Mesodermal cell (in vitro differentiated cells): ENCODE measurements at regions not wholly inside any gene's neighbourhood (a gene's known extent, or its start where the extent isn't known, plus 50 kb on each side); places are given as distances from the start of the nearest gene placed in this dataset.

ENCODE experiments used
- H3K27ac ChIP-seq: 2 replicates; pipeline ENCODE4 v1.7.0; 2013; ENCODE audit warnings: mild to moderate bottlenecking, low read depth, low read length, moderate library complexity; ENCODE audit not compliant: severe bottlenecking
- H3K36me3 ChIP-seq: 2 replicates; pipeline ENCODE4 v1.7.1; 2013; ENCODE audit warnings: mild to moderate bottlenecking, low read length, moderate library complexity; ENCODE audit not compliant: control insufficient read depth, insufficient read depth
- H3K4me1 ChIP-seq: one replicate; pipeline ENCODE4 v1.7.1; 2013; ENCODE audit warnings: mild to moderate bottlenecking, low read length; ENCODE audit not compliant: insufficient read depth, control insufficient read depth, poor library complexity, severe bottlenecking
- H3K4me3 ChIP-seq: 2 replicates; pipeline ENCODE4 v1.7.0; 2013; ENCODE audit warnings: low read length, control low read depth, mild to moderate bottlenecking; ENCODE audit not compliant: insufficient read depth, poor library complexity, severe bottlenecking; ENCODE audit errors: extremely low read depth
- H3K9me3 ChIP-seq: 2 replicates; pipeline ENCODE4 v1.7.1; 2013; ENCODE audit warnings: mild to moderate bottlenecking, low read length, moderate library complexity; ENCODE audit not compliant: control insufficient read depth
- WGBS, 2 experiments: methylation state at CpG; one replicate each; pipeline ENCODE4 v1.1.5; 2013; ENCODE audit warnings: missing lambda C conversion rate in 2 of 2; ENCODE audit not compliant: insufficient coverage in 2 of 2; 5-methylcytosine and 5-hydroxymethylcytosine counted together

DNA sequence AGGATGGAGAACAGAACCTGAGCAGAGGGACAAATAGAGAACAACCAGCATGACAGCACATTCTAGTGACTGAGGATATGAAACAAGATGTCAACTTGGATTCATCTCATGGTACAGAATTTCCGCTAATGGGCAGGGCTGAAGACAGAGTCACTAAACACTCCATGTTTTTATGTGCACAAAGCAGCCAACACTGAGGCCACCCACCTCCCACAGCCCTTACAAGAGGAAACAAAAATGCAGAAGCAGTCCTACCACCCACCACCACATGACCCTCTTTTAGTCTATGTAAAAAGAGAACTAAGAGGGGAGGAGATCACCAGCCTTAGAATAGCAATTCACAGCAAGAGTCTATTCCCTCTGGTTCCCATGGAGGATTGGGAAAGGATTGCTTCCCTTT lies 131.4 kb upstream of the UBE2E2 start:
- Histone ChIP-seq H3K4me3 (no peak overlapping the region), H3K9me3 (no peaks in the 10 kb centered on the region), H3K4me1 (peaks cover 6% of the 10 kb centered on the region), H3K36me3 (no peaks in the 10 kb centered on the region), H3K27ac (no peak overlapping the region)
- WGBS, 2 experiments: 83 to 100% methylated on average over 1 of the region's 1 CpG

DNA sequence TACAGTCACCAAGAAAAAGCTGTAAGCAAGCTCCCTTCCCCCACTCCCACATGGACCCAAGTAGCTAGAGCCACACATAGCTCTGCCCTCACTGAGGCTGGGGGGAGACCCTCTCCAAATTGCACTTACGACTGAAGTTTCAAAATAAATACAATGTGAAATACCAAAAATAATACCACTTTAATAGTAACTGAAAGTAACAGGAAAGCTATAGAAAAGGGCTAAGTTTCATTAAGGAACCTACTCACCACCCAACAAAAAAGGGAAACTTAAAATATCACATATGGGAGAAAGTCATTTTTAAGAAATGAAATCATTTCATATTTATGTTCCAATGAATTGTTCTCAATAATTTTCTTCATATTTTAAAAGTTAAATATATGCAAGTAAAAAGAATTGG lies 130.4 kb upstream of the UBE2E2 start:
- Histone ChIP-seq H3K4me1 (peaks cover 6% of the 10 kb centered on the region), H3K4me3 (no peak overlapping the region), H3K9me3 (no peaks in the 10 kb centered on the region), H3K36me3 (no peaks in the 10 kb centered on the region), H3K27ac (no peak overlapping the region)
- no CpG with 5 or more reads among the region's 1 CpG for WGBS, 2 experiments

DNA sequence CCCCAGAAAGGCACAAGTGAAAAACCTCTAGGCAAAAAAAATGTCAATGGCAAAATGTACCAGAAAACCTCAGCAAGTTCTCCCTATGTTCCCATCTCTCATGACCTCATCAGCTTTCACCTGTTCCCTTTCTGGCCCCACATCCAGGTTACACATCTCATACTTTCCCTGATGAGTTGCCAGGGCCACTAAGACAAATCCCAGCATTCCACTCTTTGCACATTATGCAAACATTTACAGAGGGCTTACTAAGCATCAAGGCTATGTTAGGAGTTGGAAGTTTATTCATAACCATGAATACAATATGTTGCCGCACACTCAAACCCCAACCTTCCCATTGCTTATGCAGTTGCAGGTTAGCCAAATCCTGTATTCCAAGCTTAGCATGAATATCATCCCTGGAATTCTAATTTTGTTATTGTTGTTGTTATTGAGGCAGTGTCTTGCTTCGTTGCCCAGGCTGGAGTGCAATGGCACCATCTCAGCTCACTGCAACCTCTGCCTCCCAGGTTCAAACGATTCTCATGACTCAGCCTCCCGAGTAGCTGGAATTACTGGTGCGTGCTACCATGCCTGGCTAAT lies 129.3 kb upstream of the UBE2E2 start:
- Histone ChIP-seq H3K36me3 (no peaks in the 10 kb centered on the region), H3K27ac (no peak overlapping the region), H3K4me1 (no peaks in the 10 kb centered on the region), H3K9me3 (no peaks in the 10 kb centered on the region), H3K4me3 (no peak overlapping the region)
- WGBS, 2 experiments: 100% methylated on average over 2 of the region's 5 CpGs; no CpG with 5 or more reads in 1 of the 2 experiments

GRCh38 chr3:23075496-23075895 lies 127.6 kb upstream of the UBE2E2 start:
- no peak overlapping the region for H3K27ac ChIP-seq
- no peaks in the 10 kb centered on the region for H3K4me1 ChIP-seq
- H3K9me3 ChIP-seq: no peaks in the 10 kb centered on the region
- H3K36me3 ChIP-seq: no peaks in the 10 kb centered on the region
- no peak overlapping the region for H3K4me3 ChIP-seq
- 100% methylated on average over 1 of the region's 2 CpGs; no CpG with 5 or more reads in 1 of the 2 experiments for WGBS, 2 experiments

DNA sequence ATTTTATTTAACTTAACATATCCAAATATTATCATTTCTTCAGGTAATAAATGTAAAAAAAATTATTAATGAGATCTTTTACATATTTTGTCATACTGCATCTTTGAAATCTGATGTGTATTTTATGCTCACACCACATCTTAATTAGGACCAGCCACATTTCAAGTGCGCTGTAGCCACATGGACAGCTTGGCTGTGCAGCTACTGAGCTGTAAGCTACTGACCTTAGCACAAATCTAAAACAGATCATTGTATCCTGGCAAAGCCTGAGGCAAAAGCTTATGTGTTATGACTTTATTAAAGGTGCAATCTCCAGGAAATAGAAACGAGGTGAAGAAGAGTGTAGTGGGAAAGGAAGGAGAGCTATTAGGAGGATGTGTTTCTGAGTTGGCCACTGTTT lies 126.7 kb upstream of the UBE2E2 start:
- Histone ChIP-seq H3K27ac (no peak overlapping the region), H3K4me3 (no peak overlapping the region), H3K9me3 (no peaks in the 10 kb centered on the region), H3K36me3 (no peaks in the 10 kb centered on the region), H3K4me1 (no peaks in the 10 kb centered on the region)
- 83% methylated on average over 1 of the region's 2 CpGs; no CpG with 5 or more reads in 1 of the 2 experiments for WGBS, 2 experiments

- Histone ChIP-seq H3K36me3 (no peaks in the 10 kb centered on the region), H3K9me3 (no peaks in the 10 kb centered on the region), H3K4me3 (no peak overlapping the region), H3K4me1 (no peaks in the 10 kb centered on the region), H3K27ac (no peak overlapping the region)
- 93% methylated on average over 3 to 4 of the region's 4 CpGs for WGBS, 2 experiments
Measured at GRCh38 chr3:23077126-23077525, 126.0 kb upstream of the UBE2E2 start.

GRCh38 chr3:23078735-23079134 lies 124.4 kb upstream of the UBE2E2 start:
- Histone ChIP-seq H3K27ac (no peak overlapping the region), H3K9me3 (no peaks in the 10 kb centered on the region), H3K4me1 (no peaks in the 10 kb centered on the region), H3K4me3 (no peak overlapping the region), H3K36me3 (no peaks in the 10 kb centered on the region)
- 79 to 87% methylated on average over 2 of the region's 6 CpGs for WGBS, 2 experiments

GRCh38 chr3:23079976-23080375 lies 123.2 kb upstream of the UBE2E2 start:
- no peak overlapping the region for H3K4me3 ChIP-seq
- no peaks in the 10 kb centered on the region for H3K4me1 ChIP-seq
- 80 to 81% methylated on average over 5 of the region's 7 CpGs for WGBS, 2 experiments
- H3K9me3 ChIP-seq: no peaks in the 10 kb centered on the region
- H3K27ac ChIP-seq: no peak overlapping the region
- no peaks in the 10 kb centered on the region for H3K36me3 ChIP-seq

- Histone ChIP-seq H3K4me1 (no peaks in the 10 kb centered on the region), H3K27ac (no peak overlapping the region), H3K36me3 (no peaks in the 10 kb centered on the region), H3K4me3 (no peak overlapping the region), H3K9me3 (no peaks in the 10 kb centered on the region)
- 69 to 100% methylated on average over 1 to 4 of the region's 4 CpGs for whole genome bisulfite sequencing, 2 experiments
Measured at GRCh38 chr3:23083701-23084100, 119.4 kb upstream of the UBE2E2 start.

DNA sequence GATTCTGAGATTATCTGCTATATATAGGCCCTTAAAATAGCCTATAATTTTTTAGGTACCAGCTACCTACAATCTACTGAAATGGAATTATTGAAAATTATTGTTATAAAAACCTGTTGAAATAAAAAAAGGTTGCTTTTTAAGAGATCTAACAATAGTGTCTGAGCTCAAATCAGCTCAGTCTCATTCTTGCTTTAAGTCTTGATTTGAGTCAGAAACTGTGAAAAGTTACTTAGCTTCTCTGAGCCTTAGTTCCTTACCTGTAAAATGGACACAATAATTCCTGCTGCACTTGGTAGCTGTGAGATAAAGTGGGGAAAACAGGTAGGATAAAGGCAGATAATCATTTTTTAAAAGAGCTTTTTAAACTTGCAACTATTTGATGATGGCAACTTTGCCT lies 118.8 kb upstream of the UBE2E2 start:
- Histone ChIP-seq H3K9me3 (no peaks in the 10 kb centered on the region), H3K4me1 (no peaks in the 10 kb centered on the region), H3K4me3 (no peak overlapping the region), H3K36me3 (no peaks in the 10 kb centered on the region), H3K27ac (no peak overlapping the region)

- Histone ChIP-seq H3K4me1 (no peaks in the 10 kb centered on the region), H3K9me3 (no peaks in the 10 kb centered on the region), H3K27ac (no peak overlapping the region), H3K36me3 (no peaks in the 10 kb centered on the region), H3K4me3 (no peak overlapping the region)
- 100% methylated on average over 1 of the region's 1 CpG; no CpG with 5 or more reads in 1 of the 2 experiments for WGBS, 2 experiments
Measured at GRCh38 chr3:23085261-23085660, 117.9 kb upstream of the UBE2E2 start.
